ENCODE measurements at regions not wholly inside any gene's neighbourhood (a gene's known extent, or its start where the extent isn't known, plus 50 kb on each side); places are given as distances from the start of the nearest gene placed in this dataset.

DNA sequence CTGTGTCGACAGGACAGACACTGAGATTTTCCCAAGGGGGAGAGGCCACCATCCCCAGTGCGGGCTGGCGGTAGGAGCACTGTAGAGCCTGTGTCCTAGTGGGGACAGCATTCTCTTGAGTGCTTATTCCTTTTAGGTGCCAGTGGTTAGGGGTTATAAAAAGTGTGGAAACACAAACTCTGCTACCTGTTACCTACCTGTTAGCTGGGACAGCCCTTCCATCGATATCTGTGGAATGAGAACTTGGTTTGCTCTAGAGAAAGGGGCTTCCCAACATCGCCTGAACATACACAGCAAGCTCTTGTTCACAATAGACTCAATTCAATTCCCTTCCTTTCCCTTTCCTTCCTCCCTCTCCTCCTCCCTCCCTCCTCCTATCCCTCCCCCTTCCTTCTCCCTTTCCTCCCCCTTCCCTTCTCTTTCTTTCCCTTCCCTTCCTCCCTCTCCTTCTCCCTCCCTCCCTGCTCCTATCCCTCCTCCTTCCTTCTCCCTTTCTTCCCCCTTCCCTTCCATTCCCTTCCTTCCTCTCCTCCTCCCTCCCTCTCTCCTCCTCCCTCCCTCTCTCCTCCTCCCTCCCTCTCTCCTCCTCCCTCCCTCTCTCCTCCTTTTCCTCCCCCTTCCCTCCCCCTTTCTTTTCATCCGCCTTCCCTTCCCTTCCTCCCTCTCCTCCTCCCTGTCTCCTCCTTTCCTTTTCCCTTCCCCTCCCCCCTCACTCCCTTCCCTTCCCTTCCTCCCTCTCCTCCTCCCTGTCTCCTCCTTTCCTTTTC is 188.5 kb downstream of the URI1 start:
- Histone ChIP-seq H3K27me3 (ENCODE audit: control insufficient read depth in 1 of 2, insufficient read depth in 2 of 2, low read length in 2 of 2) (peaks cover 0 to 5% of the 10 kb centered on the region in 2 donors), H3K27ac (ENCODE audit: low read length) (no peak overlapping the region), H3K4me3 (ENCODE audit: low read length in 2 of 2) (no peak overlapping the region), H3K9ac (ENCODE audit: low read length in 2 of 2) (no peak overlapping the region), H3K36me3 (ENCODE audit: control insufficient read depth in 2 of 2, insufficient read depth in 2 of 2, low read length in 2 of 2) (no peaks in the 10 kb centered on the region), H3K9me3 (ENCODE audit: control insufficient read depth in 2 of 2, low read length in 2 of 2) (no peaks in the 10 kb centered on the region), H3K4me1 (ENCODE audit: control insufficient read depth, insufficient read depth, low read length) (no peaks in the 10 kb centered on the region)

DNA sequence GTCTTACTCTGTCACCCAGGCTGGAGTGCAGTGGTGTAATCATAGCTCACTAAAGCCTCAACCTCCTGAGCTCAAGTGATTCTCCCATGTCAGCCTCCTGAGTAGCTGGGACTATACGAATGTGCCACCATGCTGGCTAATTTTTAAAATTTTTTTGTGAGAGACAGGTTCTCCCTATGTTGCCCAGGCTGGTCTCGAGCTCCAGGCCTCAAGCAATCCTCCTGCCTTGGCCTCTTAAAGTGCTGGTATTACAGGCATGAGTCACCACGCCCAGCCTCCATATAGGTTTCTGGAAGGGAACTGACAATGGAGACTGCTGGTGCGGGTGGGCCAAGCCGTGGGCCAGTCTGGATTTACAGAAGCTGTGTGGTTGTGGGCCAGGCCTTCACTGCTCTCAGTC is 189.2 kb downstream of the URI1 start:
- Histone ChIP-seq H3K9ac (ENCODE audit: low read length in 2 of 2) (no peak overlapping the region), H3K36me3 (ENCODE audit: control insufficient read depth in 2 of 2, insufficient read depth in 2 of 2, low read length in 2 of 2) (no peaks in the 10 kb centered on the region), H3K27ac (ENCODE audit: low read length) (no peak overlapping the region), H3K4me1 (ENCODE audit: control insufficient read depth, insufficient read depth, low read length) (no peaks in the 10 kb centered on the region), H3K4me3 (ENCODE audit: low read length in 2 of 2) (no peak overlapping the region), H3K27me3 (ENCODE audit: control insufficient read depth in 1 of 2, insufficient read depth in 2 of 2, low read length in 2 of 2) (peaks cover 0 to 5% of the 10 kb centered on the region in 2 donors), H3K9me3 (ENCODE audit: control insufficient read depth in 2 of 2, low read length in 2 of 2) (no peaks in the 10 kb centered on the region)

DNA sequence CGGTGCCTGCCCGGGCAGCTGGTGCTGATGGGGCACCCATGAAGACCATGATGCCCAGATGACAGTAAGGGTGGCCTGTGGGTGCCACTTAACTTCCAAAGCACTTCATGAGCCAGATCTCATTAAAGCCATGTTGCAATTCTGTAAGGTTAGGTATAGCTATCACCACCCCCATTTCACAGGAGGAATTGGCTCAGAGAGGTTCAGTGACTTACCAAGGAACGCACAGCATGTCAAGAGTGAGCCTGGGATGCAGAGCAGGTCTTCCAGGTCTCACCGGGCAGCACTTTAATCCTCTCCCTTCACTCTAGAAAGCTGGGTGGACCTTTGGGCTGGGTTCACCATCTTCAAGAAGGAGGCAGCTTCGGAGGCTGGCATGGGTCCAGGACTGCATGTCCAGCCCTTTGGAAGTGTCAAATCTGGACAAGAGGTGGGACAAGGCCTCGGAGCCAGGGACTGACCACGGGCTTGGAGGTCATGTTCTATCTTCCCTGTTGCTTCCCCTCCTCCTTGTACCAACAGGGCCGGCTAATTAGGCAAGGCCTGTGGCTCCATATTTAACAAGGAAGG is 189.8 kb downstream of the URI1 start:
- H3K27me3 ChIP-seq (ENCODE audit: control insufficient read depth in 1 of 2, insufficient read depth in 2 of 2, low read length in 2 of 2), result peaks cover 0 to 5% of the 10 kb centered on the region in 2 donors
- H3K36me3 ChIP-seq (ENCODE audit: control insufficient read depth in 2 of 2, insufficient read depth in 2 of 2, low read length in 2 of 2), result no peaks in the 10 kb centered on the region
- no peaks in the 10 kb centered on the region for H3K4me1 ChIP-seq (ENCODE audit: control insufficient read depth, insufficient read depth, low read length)
- no peak overlapping the region for H3K9ac ChIP-seq (ENCODE audit: low read length in 2 of 2)
- no peaks in the 10 kb centered on the region for H3K9me3 ChIP-seq (ENCODE audit: control insufficient read depth in 2 of 2, low read length in 2 of 2)
- no peak overlapping the region for H3K27ac ChIP-seq (ENCODE audit: low read length)
- H3K4me3 ChIP-seq (ENCODE audit: low read length in 2 of 2), result no peak overlapping the region

DNA sequence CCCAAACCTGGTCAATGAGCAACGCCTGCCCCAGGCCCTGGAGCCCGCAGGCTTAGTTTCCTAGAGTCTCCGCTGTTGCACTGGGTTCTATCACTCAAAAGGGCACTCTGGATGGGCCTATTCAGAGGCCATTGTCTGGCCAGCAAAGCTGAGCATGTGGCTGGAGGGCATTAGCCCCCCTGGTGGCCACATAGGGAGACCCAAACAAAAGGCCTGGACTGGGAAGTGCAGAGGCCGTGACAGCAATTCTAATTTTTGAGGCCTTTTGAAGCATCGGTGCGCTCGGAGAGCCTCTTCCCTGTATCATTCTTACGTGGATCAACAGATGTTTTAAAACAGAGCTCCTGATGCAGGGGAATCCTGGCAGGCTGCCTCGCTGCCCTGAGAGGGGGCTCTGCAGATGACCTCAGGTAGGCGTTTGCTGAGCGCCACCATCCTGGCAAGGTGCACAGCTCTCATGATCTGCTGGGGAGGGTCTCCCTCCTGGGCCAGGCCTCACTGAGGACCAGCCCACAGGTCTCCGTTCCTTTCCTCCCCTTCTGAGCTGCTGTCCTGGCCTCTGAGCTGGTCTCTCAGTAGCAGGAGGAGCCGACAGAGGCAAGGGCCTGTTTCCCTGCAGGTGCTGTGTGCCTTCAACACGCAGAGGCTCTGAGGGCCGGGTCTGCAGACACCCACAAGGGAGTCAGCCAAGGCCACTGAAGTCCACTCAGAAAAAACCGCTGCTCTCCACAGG is 190.5 kb downstream of the URI1 start:
- no peak overlapping the region for H3K27ac ChIP-seq (ENCODE audit: low read length)
- H3K4me1 ChIP-seq (ENCODE audit: control insufficient read depth, insufficient read depth, low read length), result no peaks in the 10 kb centered on the region
- no peak overlapping the region for H3K9ac ChIP-seq (ENCODE audit: low read length in 2 of 2)
- H3K4me3 ChIP-seq (ENCODE audit: low read length in 2 of 2), result no peak overlapping the region
- no peaks in the 10 kb centered on the region for H3K9me3 ChIP-seq (ENCODE audit: control insufficient read depth in 2 of 2, low read length in 2 of 2)
- no peaks in the 10 kb centered on the region for H3K36me3 ChIP-seq (ENCODE audit: control insufficient read depth in 2 of 2, insufficient read depth in 2 of 2, low read length in 2 of 2)
- peaks cover 0 to 5% of the 10 kb centered on the region in 2 donors for H3K27me3 ChIP-seq (ENCODE audit: control insufficient read depth in 1 of 2, insufficient read depth in 2 of 2, low read length in 2 of 2)

DNA sequence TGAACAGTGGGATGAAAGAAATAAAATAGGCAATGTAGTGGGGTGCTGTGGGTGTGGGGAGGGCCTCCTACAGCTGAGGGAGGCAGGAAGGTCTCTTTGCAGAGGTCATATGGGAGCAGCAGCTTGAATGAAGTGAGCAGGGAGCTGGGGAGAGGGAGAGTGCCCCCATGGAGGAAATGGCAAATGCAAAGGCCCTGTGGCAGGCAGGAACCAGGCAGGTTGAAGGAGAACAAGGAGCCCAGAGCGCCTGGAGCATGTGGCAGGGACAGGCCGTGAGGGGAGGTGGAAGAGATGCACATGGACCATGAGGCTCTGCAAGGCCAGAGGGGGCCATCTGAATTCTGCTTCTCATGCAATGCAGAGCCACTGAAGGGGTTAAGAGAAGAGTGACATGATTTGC is 191.8 kb downstream of the URI1 start:
- Histone ChIP-seq H3K4me1 (ENCODE audit: control insufficient read depth, insufficient read depth, low read length) (no peaks in the 10 kb centered on the region), H3K27ac (ENCODE audit: low read length) (no peak overlapping the region), H3K36me3 (ENCODE audit: control insufficient read depth in 2 of 2, insufficient read depth in 2 of 2, low read length in 2 of 2) (no peaks in the 10 kb centered on the region), H3K9ac (ENCODE audit: low read length in 2 of 2) (no peak overlapping the region), H3K9me3 (ENCODE audit: control insufficient read depth in 2 of 2, low read length in 2 of 2) (no peaks in the 10 kb centered on the region), H3K27me3 (ENCODE audit: control insufficient read depth in 1 of 2, insufficient read depth in 2 of 2, low read length in 2 of 2) (peaks cover 0 to 5% of the 10 kb centered on the region in 2 donors), H3K4me3 (ENCODE audit: low read length in 2 of 2) (no peak overlapping the region)

DNA sequence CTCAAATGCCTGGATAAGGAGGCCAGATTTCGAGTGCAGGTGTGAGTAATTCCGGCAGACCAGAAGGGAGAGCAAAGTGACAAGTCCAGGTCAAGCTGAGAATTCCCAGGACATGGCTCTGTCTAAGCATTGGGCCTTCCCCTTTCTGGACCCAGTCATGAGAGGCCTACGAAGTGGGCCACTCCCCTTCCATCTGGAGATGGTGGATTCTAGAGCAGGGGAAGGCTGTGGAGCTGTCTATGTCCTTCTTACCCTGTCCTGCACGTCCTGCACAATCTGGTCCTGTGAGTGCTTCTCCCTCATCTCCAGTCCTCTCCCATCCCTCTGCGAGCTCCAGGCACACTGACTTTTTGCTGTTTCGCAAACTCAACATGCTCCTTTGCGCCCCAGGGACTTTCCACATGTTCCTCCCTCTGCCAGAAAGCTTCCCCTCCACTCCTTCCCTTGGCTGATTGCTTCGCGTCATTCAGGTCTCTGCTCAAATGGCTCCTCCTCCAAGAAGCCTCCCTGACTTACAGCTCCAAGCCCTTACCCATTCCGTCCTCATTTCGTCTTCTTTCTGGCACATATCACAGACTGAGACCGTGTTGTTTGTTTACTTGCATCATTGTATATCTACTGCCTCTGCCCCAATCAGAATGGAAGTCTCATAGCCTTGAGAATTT is 193.2 kb downstream of the URI1 start:
- H3K9me3 ChIP-seq (ENCODE audit: control insufficient read depth in 2 of 2, low read length in 2 of 2), result no peaks in the 10 kb centered on the region
- H3K4me1 ChIP-seq (ENCODE audit: control insufficient read depth, insufficient read depth, low read length), result no peaks in the 10 kb centered on the region
- no peaks in the 10 kb centered on the region for H3K36me3 ChIP-seq (ENCODE audit: control insufficient read depth in 2 of 2, insufficient read depth in 2 of 2, low read length in 2 of 2)
- no peak overlapping the region for H3K27ac ChIP-seq (ENCODE audit: low read length)
- peaks cover 0 to 5% of the 10 kb centered on the region in 2 donors for H3K27me3 ChIP-seq (ENCODE audit: control insufficient read depth in 1 of 2, insufficient read depth in 2 of 2, low read length in 2 of 2)
- H3K9ac ChIP-seq (ENCODE audit: low read length in 2 of 2), result no peak overlapping the region
- no peak overlapping the region for H3K4me3 ChIP-seq (ENCODE audit: low read length in 2 of 2)

DNA sequence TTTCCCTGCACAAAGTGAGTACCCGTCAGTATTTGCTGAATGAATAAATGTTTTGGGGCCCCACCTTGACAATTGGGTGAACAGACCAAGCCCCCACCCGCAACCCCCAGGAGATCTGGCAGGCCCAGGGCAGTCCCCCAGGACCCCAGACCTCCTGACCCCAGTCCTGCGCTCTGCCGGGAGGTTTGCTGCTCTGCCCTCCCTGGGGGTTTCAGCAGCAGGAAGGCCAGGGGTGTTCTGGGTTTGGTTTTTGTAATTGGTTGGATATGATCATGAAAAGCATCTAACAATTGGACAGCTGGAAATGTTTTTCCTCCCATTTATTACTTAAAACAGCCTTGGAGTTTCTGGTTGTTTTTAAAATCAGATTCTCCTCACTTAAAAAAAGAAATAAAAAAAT is 193.8 kb downstream of the URI1 start:
- no peak overlapping the region for H3K9ac ChIP-seq (ENCODE audit: low read length in 2 of 2)
- no peak overlapping the region for H3K27ac ChIP-seq (ENCODE audit: low read length)
- no peaks in the 10 kb centered on the region for H3K9me3 ChIP-seq (ENCODE audit: control insufficient read depth in 2 of 2, low read length in 2 of 2)

DNA sequence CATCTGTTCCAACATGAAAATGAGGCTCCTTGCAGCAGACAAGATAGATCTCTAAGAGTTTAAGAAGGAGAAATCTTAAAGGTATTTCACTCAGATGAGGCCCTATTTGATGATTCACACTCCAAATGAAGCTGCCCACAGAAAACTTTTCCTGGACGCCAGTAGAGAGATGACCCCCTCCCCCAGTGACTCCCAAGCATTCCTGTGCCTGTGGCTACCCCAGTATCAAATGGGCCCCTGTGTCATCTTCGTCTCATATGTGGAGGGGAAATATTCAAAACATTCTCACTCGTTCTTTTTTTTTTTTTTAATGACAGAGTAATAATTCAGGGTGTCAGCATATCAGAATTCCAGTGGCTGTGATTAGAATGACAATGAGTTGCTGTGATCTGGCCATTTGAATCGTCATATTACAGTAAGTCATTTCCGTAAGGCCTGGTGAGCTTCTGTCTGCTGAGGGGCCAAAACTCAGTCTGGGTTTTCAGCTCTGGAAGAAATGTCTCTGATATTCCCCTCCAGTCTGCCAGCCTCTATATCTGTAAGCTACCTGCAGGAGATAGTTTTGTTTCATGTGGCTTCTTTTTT is 194.7 kb downstream of the URI1 start:
- no peaks in the 10 kb centered on the region for H3K36me3 ChIP-seq (ENCODE audit: control insufficient read depth in 2 of 2, insufficient read depth in 2 of 2, low read length in 2 of 2)
- no peak overlapping the region for H3K27ac ChIP-seq (ENCODE audit: low read length)
- H3K27me3 ChIP-seq (ENCODE audit: control insufficient read depth in 1 of 2, insufficient read depth in 2 of 2, low read length in 2 of 2), result peaks cover 0 to 5% of the 10 kb centered on the region in 2 donors
- H3K9ac ChIP-seq (ENCODE audit: low read length in 2 of 2), result no peak overlapping the region
- no peaks in the 10 kb centered on the region for H3K9me3 ChIP-seq (ENCODE audit: control insufficient read depth in 2 of 2, low read length in 2 of 2)
- H3K4me1 ChIP-seq (ENCODE audit: control insufficient read depth, insufficient read depth, low read length), result no peaks in the 10 kb centered on the region
- H3K4me3 ChIP-seq (ENCODE audit: low read length in 2 of 2), result no peak overlapping the region

More for the DNA sequence above, 193.8 kb downstream of the URI1 start:
- H3K36me3 ChIP-seq (ENCODE audit: control insufficient read depth in 2 of 2, insufficient read depth in 2 of 2, low read length in 2 of 2), result no peaks in the 10 kb centered on the region
- H3K27me3 ChIP-seq (ENCODE audit: control insufficient read depth in 1 of 2, insufficient read depth in 2 of 2, low read length in 2 of 2), result peaks cover 0 to 5% of the 10 kb centered on the region in 2 donors
- no peak overlapping the region for H3K4me3 ChIP-seq (ENCODE audit: low read length in 2 of 2)
- no peaks in the 10 kb centered on the region for H3K4me1 ChIP-seq (ENCODE audit: control insufficient read depth, insufficient read depth, low read length)

DNA sequence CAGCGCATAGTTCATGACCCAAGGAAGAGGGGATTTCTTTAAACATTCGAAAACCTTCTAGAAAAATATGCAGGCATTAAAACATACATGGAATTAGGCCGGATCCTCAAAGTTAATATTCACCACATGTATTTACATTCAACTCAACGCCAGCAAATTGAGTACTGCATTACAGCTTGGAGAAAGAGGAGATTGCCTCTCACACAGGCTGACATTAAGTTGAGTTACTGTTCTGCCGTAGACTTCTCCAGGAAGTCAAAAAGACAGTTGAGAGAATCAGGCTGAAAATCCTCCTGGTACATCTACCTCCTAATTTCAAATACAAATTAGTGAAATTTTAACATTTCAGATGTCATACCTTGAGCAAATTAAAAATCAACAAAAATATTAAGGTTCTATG is 195.7 kb downstream of the URI1 start:
- Histone ChIP-seq H3K9me3 (ENCODE audit: control insufficient read depth in 2 of 2, low read length in 2 of 2) (no peaks in the 10 kb centered on the region), H3K9ac (ENCODE audit: low read length in 2 of 2) (no peak overlapping the region), H3K4me1 (ENCODE audit: control insufficient read depth, insufficient read depth, low read length) (no peaks in the 10 kb centered on the region), H3K27ac (ENCODE audit: low read length) (no peak overlapping the region), H3K27me3 (ENCODE audit: control insufficient read depth in 1 of 2, insufficient read depth in 2 of 2, low read length in 2 of 2) (peaks cover 0 to 5% of the 10 kb centered on the region in 2 donors), H3K4me3 (ENCODE audit: low read length in 2 of 2) (no peak overlapping the region), H3K36me3 (ENCODE audit: control insufficient read depth in 2 of 2, insufficient read depth in 2 of 2, low read length in 2 of 2) (no peaks in the 10 kb centered on the region)

DNA sequence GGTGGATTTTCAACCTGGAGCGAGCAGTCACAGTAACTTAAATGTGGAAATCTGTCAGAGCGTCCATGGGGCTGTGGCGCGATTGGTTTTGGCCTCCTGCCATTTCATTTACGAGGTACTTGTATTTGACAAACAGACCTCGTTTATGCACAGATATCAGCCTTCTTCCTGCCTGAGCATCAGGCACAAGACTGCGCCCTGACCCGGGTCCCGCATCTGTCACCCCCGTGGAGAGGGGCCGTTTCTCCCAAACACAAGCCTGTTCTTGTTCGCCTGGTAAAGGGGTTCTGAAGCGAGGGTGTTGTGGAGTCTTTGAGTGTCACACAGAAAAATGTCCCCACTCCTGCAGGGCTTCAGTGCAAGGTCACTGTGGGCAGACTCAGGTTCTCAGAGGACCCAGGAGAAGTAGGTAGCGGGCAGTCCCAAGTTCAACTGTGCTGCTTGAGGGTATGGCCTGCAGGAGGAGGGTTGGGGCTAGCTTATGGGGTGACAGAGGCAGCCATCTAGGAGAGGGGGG is 202.3 kb downstream of the URI1 start:
- Histone ChIP-seq H3K9ac (ENCODE audit: low read length in 2 of 2) (no peak overlapping the region), H3K4me3 (ENCODE audit: low read length in 2 of 2) (no peak overlapping the region), H3K4me1 (ENCODE audit: control insufficient read depth, insufficient read depth, low read length) (no peaks in the 10 kb centered on the region), H3K27me3 (ENCODE audit: control insufficient read depth in 1 of 2, insufficient read depth in 2 of 2, low read length in 2 of 2) (peaks cover 0 to 4% of the 10 kb centered on the region in 2 donors), H3K27ac (ENCODE audit: low read length) (no peak overlapping the region), H3K36me3 (ENCODE audit: control insufficient read depth in 2 of 2, insufficient read depth in 2 of 2, low read length in 2 of 2) (no peaks in the 10 kb centered on the region), H3K9me3 (ENCODE audit: control insufficient read depth in 2 of 2, low read length in 2 of 2) (no peaks in the 10 kb centered on the region)

Measured in stomach smooth muscle (tissue), 2 donors.